Activated CD8-positive, alpha-beta memory T cell treated with anti-CD3 and anti-CD28 coated beads, Interleukin-2, amount 10 ng/mL, durations not matched to agents 7 days and 5 days (primary cell): ENCODE measurements at regions not wholly inside any gene's neighbourhood (a gene's known extent, or its start where the extent isn't known, plus 50 kb on each side); places are given as distances from the start of the nearest gene placed in this dataset.

Source experiments
- ATAC-seq: fragments of 150-1000 bp; cut with Tn5 transposase; one replicate; pipeline ENCODE4 v1.10.0; 2021; ENCODE audit warnings: moderate library complexity
- CTCF ChIA-PET: fragments of 350-600 bp; sonication (Branson Sonifier 250); formaldehyde crosslinking; loops from one replicate; lab custom pipeline; 2021; ENCODE audit warnings: antibody characterized with exemption; lab: Charles Lee
- DNase-seq: peaks from one replicate; pipeline ENCODE4 v3.0.0-alpha.2; 2020
- H3K27ac Mint-ChIP-seq: one replicate; pipeline ENCODE4 v1.8.0; 2021; ENCODE audit warnings: mild to moderate bottlenecking, mixed read lengths
- H3K27me3 Mint-ChIP-seq: one replicate; pipeline ENCODE4 v1.8.0; 2021; ENCODE audit warnings: mixed read lengths
- H3K36me3 Mint-ChIP-seq: one replicate; pipeline ENCODE4 v1.8.0; 2021; ENCODE audit warnings: mild to moderate bottlenecking, mixed read lengths
- H3K4me1 Mint-ChIP-seq: one replicate; pipeline ENCODE4 v1.8.0; 2021; ENCODE audit warnings: mixed read lengths
- H3K4me3 Mint-ChIP-seq: one replicate; pipeline ENCODE4 v1.8.0; 2021; ENCODE audit warnings: mild to moderate bottlenecking, moderate library complexity, mixed read lengths
- H3K9me3 Mint-ChIP-seq: one replicate; pipeline ENCODE4 v1.8.0; 2022; ENCODE audit warnings: low read depth, mixed read lengths

GRCh38 chr2:120486946-120487345, 141.0 kb downstream of the INHBB start:
- H3K9me3 Mint-ChIP-seq = no peaks in the 10 kb centered on the region
- H3K4me3 Mint-ChIP-seq = no peak overlapping the region
- no peak for DNase-seq
- no peaks in the 10 kb centered on the region for H3K4me1 Mint-ChIP-seq
- ATAC-seq = no peak
- no peaks in the 10 kb centered on the region for H3K36me3 Mint-ChIP-seq
- CTCF ChIA-PET = no interaction called here
- H3K27me3 Mint-ChIP-seq = peaks cover 3% of the 10 kb centered on the region
- H3K27ac Mint-ChIP-seq = no peak overlapping the region

- no peak for ATAC-seq
These were observed 142.6 kb downstream of the INHBB start for GRCh38 chr2:120488531-120488930.

GRCh38 chr2:120489023-120489422, 143.1 kb downstream of the INHBB start:
- DNase-seq (no peak), ATAC-seq (no peak)
- H3K27ac Mint-ChIP-seq = no peak overlapping the region
- H3K36me3 Mint-ChIP-seq = no peaks in the 10 kb centered on the region
- CTCF ChIA-PET = no interaction called here
- H3K9me3 Mint-ChIP-seq = no peaks in the 10 kb centered on the region
- no peaks in the 10 kb centered on the region for H3K4me1 Mint-ChIP-seq
- H3K4me3 Mint-ChIP-seq = no peak overlapping the region
- H3K27me3 Mint-ChIP-seq = peaks cover 9% of the 10 kb centered on the region

More at GRCh38 chr2:120488531-120488930, 142.6 kb downstream of the INHBB start:
- Mint-ChIP-seq H3K36me3 (no peaks in the 10 kb centered on the region), H3K27ac (no peak overlapping the region), H3K4me3 (no peak overlapping the region), H3K4me1 (no peaks in the 10 kb centered on the region), H3K9me3 (no peaks in the 10 kb centered on the region), H3K27me3 (peaks cover 9% of the 10 kb centered on the region)
- CTCF ChIA-PET = no interaction called here
- no peak for DNase-seq

GRCh38 chr2:120490091-120490798, 144.3 kb downstream of the INHBB start:
- DNase-seq (no peak), ATAC-seq (no peak)
- no peaks in the 10 kb centered on the region for H3K36me3 Mint-ChIP-seq
- H3K4me3 Mint-ChIP-seq = no peak overlapping the region
- no peaks in the 10 kb centered on the region for H3K9me3 Mint-ChIP-seq
- peaks cover 9% of the 10 kb centered on the region for H3K27me3 Mint-ChIP-seq
- no peaks in the 10 kb centered on the region for H3K4me1 Mint-ChIP-seq
- CTCF ChIA-PET = no interaction called here
- no peak overlapping the region for H3K27ac Mint-ChIP-seq

- no peak for DNase-seq
- Mint-ChIP-seq H3K36me3 (no peaks in the 10 kb centered on the region), H3K4me3 (no peak overlapping the region), H3K9me3 (no peaks in the 10 kb centered on the region), H3K27ac (no peak overlapping the region), H3K4me1 (no peaks in the 10 kb centered on the region), H3K27me3 (peaks cover 9% of the 10 kb centered on the region)
- ATAC-seq = no peak
- CTCF ChIA-PET = no interaction called here
These were observed 145.2 kb downstream of the INHBB start for GRCh38 chr2:120491111-120491625.

- H3K27ac Mint-ChIP-seq = no peak overlapping the region
- DNase-seq (no peak), ATAC-seq (no peak)
- no peaks in the 10 kb centered on the region for H3K4me1 Mint-ChIP-seq
- H3K36me3 Mint-ChIP-seq = no peaks in the 10 kb centered on the region
- H3K9me3 Mint-ChIP-seq = no peaks in the 10 kb centered on the region
- CTCF ChIA-PET = no interaction called here
- no peak overlapping the region for H3K4me3 Mint-ChIP-seq
- H3K27me3 Mint-ChIP-seq = peaks cover 12% of the 10 kb centered on the region
These were observed 147.3 kb downstream of the INHBB start for GRCh38 chr2:120493231-120493630.

GRCh38 chr2:120494446-120494845, 148.5 kb downstream of the INHBB start:
- CTCF ChIA-PET = interaction anchor here (0.6 kb wide), 1 partner anchor 98 kb away, joined by 3 read pairs; no protein-coding TSS in a partner anchor
- peaks cover 12% of the 10 kb centered on the region for H3K27me3 Mint-ChIP-seq
- no peak for DNase-seq
- H3K4me1 Mint-ChIP-seq = no peaks in the 10 kb centered on the region
- ATAC-seq = no peak
- H3K36me3 Mint-ChIP-seq = no peaks in the 10 kb centered on the region
- no peak overlapping the region for H3K27ac Mint-ChIP-seq
- H3K4me3 Mint-ChIP-seq = no peak overlapping the region
- H3K9me3 Mint-ChIP-seq = no peaks in the 10 kb centered on the region

GRCh38 chr2:120495586-120495985, 149.7 kb downstream of the INHBB start:
- ATAC-seq (no peak), DNase-seq (no peak)
- Mint-ChIP-seq H3K4me3 (no peak overlapping the region), H3K4me1 (no peaks in the 10 kb centered on the region), H3K27me3 (peaks cover 12% of the 10 kb centered on the region), H3K9me3 (no peaks in the 10 kb centered on the region), H3K36me3 (no peaks in the 10 kb centered on the region), H3K27ac (no peak overlapping the region)
- CTCF ChIA-PET = no interaction called here

GRCh38 chr2:120496235-120496634, 150.3 kb downstream of the INHBB start:
- no peaks in the 10 kb centered on the region for H3K36me3 Mint-ChIP-seq
- CTCF ChIA-PET = no interaction called here
- H3K4me1 Mint-ChIP-seq = no peaks in the 10 kb centered on the region
- no peak overlapping the region for H3K27ac Mint-ChIP-seq
- H3K27me3 Mint-ChIP-seq = peaks cover 12% of the 10 kb centered on the region
- no peaks in the 10 kb centered on the region for H3K9me3 Mint-ChIP-seq
- no peak overlapping the region for H3K4me3 Mint-ChIP-seq
- no peak for DNase-seq
- ATAC-seq = no peak

GRCh38 chr2:120496759-120497158, 150.8 kb downstream of the INHBB start:
- no peak for ATAC-seq
- H3K36me3 Mint-ChIP-seq = no peaks in the 10 kb centered on the region
- CTCF ChIA-PET = no interaction called here

GRCh38 chr2:120497261-120497977, 151.5 kb downstream of the INHBB start:
- H3K4me3 Mint-ChIP-seq = no peak overlapping the region
- no peaks in the 10 kb centered on the region for H3K4me1 Mint-ChIP-seq
- H3K27me3 Mint-ChIP-seq = peaks cover 8% of the 10 kb centered on the region
- ATAC-seq (no peak), DNase-seq (no peak)
- H3K36me3 Mint-ChIP-seq = no peaks in the 10 kb centered on the region
- no peak overlapping the region for H3K27ac Mint-ChIP-seq
- no peaks in the 10 kb centered on the region for H3K9me3 Mint-ChIP-seq
- CTCF ChIA-PET = no interaction called here

More at GRCh38 chr2:120496759-120497158, 150.8 kb downstream of the INHBB start:
- no peak overlapping the region for H3K27ac Mint-ChIP-seq
- no peak overlapping the region for H3K4me3 Mint-ChIP-seq
- no peaks in the 10 kb centered on the region for H3K4me1 Mint-ChIP-seq
- no peaks in the 10 kb centered on the region for H3K9me3 Mint-ChIP-seq
- peaks cover 11% of the 10 kb centered on the region for H3K27me3 Mint-ChIP-seq
- DNase-seq = no peak

- CTCF ChIA-PET = no interaction called here
- Mint-ChIP-seq H3K27ac (no peak overlapping the region), H3K4me3 (no peak overlapping the region), H3K9me3 (no peaks in the 10 kb centered on the region), H3K36me3 (no peaks in the 10 kb centered on the region), H3K27me3 (peaks cover 5% of the 10 kb centered on the region), H3K4me1 (no peaks in the 10 kb centered on the region)
- ATAC-seq (no peak), DNase-seq (no peak)
These were observed 152.2 kb downstream of the INHBB start for GRCh38 chr2:120498121-120498520.

- Mint-ChIP-seq H3K36me3 (no peaks in the 10 kb centered on the region), H3K9me3 (no peaks in the 10 kb centered on the region), H3K4me1 (no peaks in the 10 kb centered on the region), H3K27me3 (peaks cover 3% of the 10 kb centered on the region), H3K27ac (no peak overlapping the region), H3K4me3 (no peak overlapping the region)
- no peak for DNase-seq
- CTCF ChIA-PET = no interaction called here
- ATAC-seq = no peak
These were observed 152.8 kb downstream of the INHBB start for GRCh38 chr2:120498576-120499394.
